ENCODE measurements at regions not wholly inside any gene's neighbourhood (a gene's known extent, or its start where the extent isn't known, plus 50 kb on each side); places are given as distances from the start of the nearest gene placed in this dataset.

GRCh38 chr5:146940295-146940694 is 61.7 kb upstream of the PPP2R2B start:
- no peak for DNase-seq (ENCODE audit: low read depth)

- DNase-seq (ENCODE audit: low read depth): no peak
Measured at GRCh38 chr5:146944019-146944418, 65.5 kb upstream of the PPP2R2B start.

- DNase-seq (ENCODE audit: low read depth): no peak
Measured at GRCh38 chr5:146944764-146945616, 66.4 kb upstream of the PPP2R2B start.

- DNase-seq (ENCODE audit: low read depth): no peak
Measured at GRCh38 chr5:146945617-146946084, 67.1 kb upstream of the PPP2R2B start.

- no peak for DNase-seq (ENCODE audit: low read depth)
Measured at GRCh38 chr5:146947181-146947941, 68.8 kb upstream of the PPP2R2B start.

GRCh38 chr5:146948666-146949065 is 70.1 kb upstream of the PPP2R2B start:
- no peak for DNase-seq (ENCODE audit: low read depth)

- DNase-seq (ENCODE audit: low read depth): no peak
Measured at GRCh38 chr5:146952168-146952567, 73.6 kb upstream of the PPP2R2B start.

- no peak for DNase-seq (ENCODE audit: low read depth)
Measured at GRCh38 chr5:146956217-146956616, 77.7 kb upstream of the PPP2R2B start.

GRCh38 chr5:146959360-146959759 is 80.8 kb upstream of the PPP2R2B start:
- DNase-seq (ENCODE audit: low read depth): no peak

- DNase-seq (ENCODE audit: low read depth): no peak
Measured at GRCh38 chr5:146962801-146963355, 84.3 kb upstream of the PPP2R2B start.

- DNase-seq (ENCODE audit: low read depth): peak; percentile 17
Measured at GRCh38 chr5:146965761-146966659, 87.5 kb upstream of the PPP2R2B start.

- DNase-seq (ENCODE audit: low read depth): no peak
Measured at GRCh38 chr5:146967646-146968045, 89.1 kb upstream of the PPP2R2B start.

- DNase-seq (ENCODE audit: low read depth): no peak
Measured at GRCh38 chr5:146971401-146971800, 92.8 kb upstream of the PPP2R2B start.

GRCh38 chr5:146986469-146986868 is 107.9 kb upstream of the PPP2R2B start:
- DNase-seq (ENCODE audit: low read depth): no peak

- no peak for DNase-seq (ENCODE audit: low read depth)
Measured at GRCh38 chr5:146993876-146994530, 115.4 kb upstream of the PPP2R2B start.

GRCh38 chr5:146995878-146996277 is 117.3 kb upstream of the PPP2R2B start:
- no peak for DNase-seq (ENCODE audit: low read depth)

- DNase-seq (ENCODE audit: low read depth): no peak
Measured at GRCh38 chr5:147015405-147015804, 136.8 kb upstream of the PPP2R2B start.

- no peak for DNase-seq (ENCODE audit: low read depth)
Measured at GRCh38 chr5:147017191-147017590, 138.6 kb upstream of the PPP2R2B start.

GRCh38 chr5:147017621-147018020 is 139.1 kb upstream of the PPP2R2B start:
- no peak for DNase-seq (ENCODE audit: low read depth)

- no peak for DNase-seq (ENCODE audit: low read depth)
Measured at GRCh38 chr5:147018812-147019211, 140.3 kb upstream of the PPP2R2B start.

GRCh38 chr5:147036691-147037245 is 158.2 kb upstream of the PPP2R2B start:
- DNase-seq (ENCODE audit: low read depth): no peak

All from T follicular helper cell (primary cell).